ENCODE measurements at regions not wholly inside any gene's neighbourhood (a gene's known extent, or its start where the extent isn't known, plus 50 kb on each side); places are given as distances from the start of the nearest gene placed in this dataset.

- Histone ChIP-seq H3K9me3 (no peaks in the 10 kb centered on the region), H3K4me1 (no peaks in the 10 kb centered on the region), H3K36me3 (no peaks in the 10 kb centered on the region), H3K4me3 (no peak overlapping the region), H3K27ac (no peak overlapping the region), H3K27me3 (no peaks in the 10 kb centered on the region)
- no peak for ATAC-seq
- DNase-seq = peak in 1 of 2 donors; percentile 36
- in situ Hi-C loops (cut with MboI; ENCODE audit: low sequenced_read_pairs in 4 of 4) = loop anchor here (5.0 to 25.0 kb wide), 4 partner anchors 303 to 361 kb away; partner anchors contain the start of gene RXFP2 (in 4 of the 4)
- TF ChIP-seq CTCF (IDR thresholded peaks at IDR 0.05 in 4 of 5, conservative IDR thresholded peaks at IDR 0.05 in 1 of 5) = peak in 4 of 5 experiments; percentile 12 to 76 (median 56)
- no peak for TF ChIP-seq POLR2A (IDR thresholded peaks at IDR 0.05)
- intact Hi-C loops (cut with DNase I; ENCODE audit: low total_unique reads) = loop anchor here (5.0 to 10.0 kb wide), 2 partner anchors 311 to 363 kb away; no protein-coding TSS in a partner anchor
Measured at GRCh38 chr13:31431722-31432137, 232.0 kb downstream of the B3GLCT start.

- intact Hi-C loops (cut with DNase I; ENCODE audit: low total_unique reads) = loop anchor here (5.0 to 10.0 kb wide), 2 partner anchors 309 to 362 kb away; no protein-coding TSS in a partner anchor
- H3K27ac ChIP-seq = no peak overlapping the region
- DNase-seq = no peak
- no peaks in the 10 kb centered on the region for H3K9me3 ChIP-seq
- no peaks in the 10 kb centered on the region for H3K27me3 ChIP-seq
- in situ Hi-C loops (cut with MboI; ENCODE audit: low sequenced_read_pairs in 4 of 4) = loop anchor here (5.0 to 25.0 kb wide), 4 partner anchors 302 to 359 kb away; partner anchors contain the start of gene RXFP2 (in 4 of the 4)
- no peaks in the 10 kb centered on the region for H3K36me3 ChIP-seq
- H3K4me1 ChIP-seq = no peaks in the 10 kb centered on the region
- no peak for TF ChIP-seq POLR2A (IDR thresholded peaks at IDR 0.05)
- TF ChIP-seq CTCF (IDR thresholded peaks at IDR 0.05 in 4 of 5, conservative IDR thresholded peaks at IDR 0.05 in 1 of 5) = no peak
- no peak for ATAC-seq
- no peak overlapping the region for H3K4me3 ChIP-seq
Measured at GRCh38 chr13:31433207-31433606, 233.4 kb downstream of the B3GLCT start.

- in situ Hi-C loops (cut with MboI; ENCODE audit: low sequenced_read_pairs in 4 of 4) = loop anchor here (5.0 to 25.0 kb wide), 4 partner anchors 301 to 359 kb away; partner anchors contain the start of gene RXFP2 (in 4 of the 4)
- intact Hi-C loops (cut with DNase I; ENCODE audit: low total_unique reads) = loop anchor here (5.0 to 10.0 kb wide), 2 partner anchors 309 to 361 kb away; no protein-coding TSS in a partner anchor
Measured at GRCh38 chr13:31433746-31434145, 234.0 kb downstream of the B3GLCT start.

GRCh38 chr13:31434613-31435012, 234.8 kb downstream of the B3GLCT start:
- DNase-seq (no peak), ATAC-seq (no peak)
- H3K4me1 ChIP-seq = no peaks in the 10 kb centered on the region
- H3K9me3 ChIP-seq = no peaks in the 10 kb centered on the region
- H3K4me3 ChIP-seq = no peak overlapping the region
- TF ChIP-seq POLR2A (IDR thresholded peaks at IDR 0.05) = no peak
- no peak for TF ChIP-seq CTCF (IDR thresholded peaks at IDR 0.05 in 4 of 5, conservative IDR thresholded peaks at IDR 0.05 in 1 of 5)
- no peaks in the 10 kb centered on the region for H3K36me3 ChIP-seq
- in situ Hi-C loops (cut with MboI; ENCODE audit: low sequenced_read_pairs in 4 of 4) = loop anchor here (5.0 to 25.0 kb wide), 4 partner anchors 300 to 358 kb away; partner anchors contain the start of gene RXFP2 (in 4 of the 4)
- no peak overlapping the region for H3K27ac ChIP-seq
- intact Hi-C loops (cut with DNase I; ENCODE audit: low total_unique reads) = loop anchor here (5.0 to 10.0 kb wide), 2 partner anchors 308 to 360 kb away; no protein-coding TSS in a partner anchor
- H3K27me3 ChIP-seq = no peaks in the 10 kb centered on the region

More at GRCh38 chr13:31433746-31434145, 234.0 kb downstream of the B3GLCT start:
- Histone ChIP-seq H3K36me3 (no peaks in the 10 kb centered on the region), H3K4me3 (no peak overlapping the region), H3K4me1 (no peaks in the 10 kb centered on the region), H3K27ac (no peak overlapping the region), H3K27me3 (no peaks in the 10 kb centered on the region), H3K9me3 (no peaks in the 10 kb centered on the region)
- TF ChIP-seq POLR2A (IDR thresholded peaks at IDR 0.05) = no peak
- no peak for TF ChIP-seq CTCF (IDR thresholded peaks at IDR 0.05 in 4 of 5, conservative IDR thresholded peaks at IDR 0.05 in 1 of 5)
- DNase-seq = no peak
- ATAC-seq = no peak
